Daoy (cell line): ENCODE measurements at regions not wholly inside any gene's neighbourhood (a gene's known extent, or its start where the extent isn't known, plus 50 kb on each side); places are given as distances from the start of the nearest gene placed in this dataset.
"Not testable (repeated sequence)": the region's sequence is repeated elsewhere in the genome, so short reads cannot be mapped to it uniquely, and the experiment has no call there.

Source experiments
- DNase-seq: peaks from one replicate; pipeline ENCODE4 v3.0.0-alpha.2; 2015; ENCODE audit warnings: low read depth

- no peak for DNase-seq
Observed at GRCh38 chr11:42768576-42768975, 543.2 kb upstream of the API5 start.

DNA sequence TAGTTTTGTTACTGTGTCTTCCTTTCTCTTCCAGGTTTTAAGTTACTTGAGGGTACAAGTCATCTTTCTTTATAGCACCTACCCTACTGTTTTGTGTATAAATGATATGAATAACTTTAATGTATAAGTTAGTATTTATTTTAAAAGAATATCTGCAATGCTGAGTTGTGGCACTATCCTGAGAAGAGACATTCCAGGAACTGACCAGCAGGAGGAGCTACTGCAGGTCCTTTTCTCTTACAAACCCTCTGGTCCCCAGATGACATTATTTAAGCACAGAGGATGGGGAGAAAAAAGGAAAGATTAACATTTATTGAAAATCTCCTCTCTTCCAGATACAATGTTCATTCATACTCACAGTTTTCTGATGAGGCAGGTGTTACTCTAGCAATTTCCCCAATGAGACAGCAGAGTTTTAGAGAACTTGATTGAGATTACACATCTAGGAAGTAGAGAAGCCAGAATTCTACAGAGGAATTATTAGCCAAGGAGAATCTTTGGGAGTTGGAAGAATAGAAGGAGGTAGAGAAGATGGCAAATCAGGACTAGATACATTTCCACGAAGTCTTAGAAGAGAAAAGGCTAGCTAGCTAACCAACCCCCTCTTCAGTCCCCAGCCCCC, 541.2 kb upstream of the API5 start:
- no peak for DNase-seq

GRCh38 chr11:42772886-42773285, 538.9 kb upstream of the API5 start:
- DNase-seq, result no peak

DNA sequence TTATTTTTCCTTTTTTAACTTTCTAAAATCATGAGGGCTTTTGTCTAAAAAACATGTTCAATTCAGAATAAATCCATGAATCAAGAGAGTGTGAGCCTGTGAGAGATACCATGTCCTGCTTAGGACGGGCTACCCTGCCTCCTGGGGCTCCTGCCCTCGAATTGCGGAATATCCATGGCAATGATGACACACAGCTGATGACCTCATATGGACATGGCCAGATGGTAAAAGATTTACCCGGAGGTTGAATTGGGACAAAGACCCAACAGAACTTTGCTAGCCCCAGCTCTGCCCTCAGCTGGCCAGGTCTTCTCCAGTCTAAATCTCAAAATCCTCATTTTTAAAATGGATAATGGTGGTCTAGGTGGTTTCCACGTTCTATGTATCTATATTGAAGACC, 538.1 kb upstream of the API5 start:
- no peak for DNase-seq

GRCh38 chr11:42774567-42774966, 537.2 kb upstream of the API5 start:
- no peak for DNase-seq

DNA sequence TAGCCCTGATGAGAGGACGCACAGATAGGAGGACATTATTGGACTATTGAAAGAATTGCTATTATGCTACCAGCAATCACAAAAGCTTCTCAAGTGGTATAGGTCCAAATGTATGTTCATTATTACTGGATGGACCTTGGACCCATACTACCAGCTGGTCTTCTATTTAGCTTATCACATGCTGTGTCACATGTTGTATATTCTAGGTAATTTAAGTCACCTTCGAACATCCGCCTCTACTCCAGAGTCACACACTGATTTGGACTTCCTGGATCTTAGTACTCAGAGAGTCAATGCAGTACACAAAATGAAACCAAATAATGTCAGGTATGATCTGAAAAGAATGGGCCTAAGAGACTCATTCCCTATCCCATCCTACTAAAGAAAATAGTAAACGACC, 534.0 kb upstream of the API5 start:
- DNase-seq, result no peak

- DNase-seq, result no peak
Observed at GRCh38 chr11:42778193-42778592, 533.6 kb upstream of the API5 start.

DNA sequence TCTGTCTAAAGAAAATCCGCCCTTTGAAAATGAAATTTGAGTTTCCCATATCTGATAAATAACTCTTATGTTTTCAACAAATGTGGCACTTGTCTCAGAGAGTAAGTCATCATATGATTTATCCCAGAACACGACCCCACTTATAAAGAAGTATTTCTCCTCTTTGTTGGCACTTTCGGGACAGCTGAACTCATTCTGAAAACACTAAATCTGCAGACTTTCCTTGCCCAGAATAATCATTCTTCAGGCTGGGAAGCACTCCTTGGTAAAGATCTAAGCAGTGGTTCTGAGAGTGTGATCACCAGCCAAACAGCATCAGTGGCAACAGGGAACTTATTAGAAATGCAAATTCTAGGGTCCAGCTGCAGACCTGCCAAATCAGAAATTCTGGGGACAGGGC, 532.2 kb upstream of the API5 start:
- DNase-seq, result no peak

DNA sequence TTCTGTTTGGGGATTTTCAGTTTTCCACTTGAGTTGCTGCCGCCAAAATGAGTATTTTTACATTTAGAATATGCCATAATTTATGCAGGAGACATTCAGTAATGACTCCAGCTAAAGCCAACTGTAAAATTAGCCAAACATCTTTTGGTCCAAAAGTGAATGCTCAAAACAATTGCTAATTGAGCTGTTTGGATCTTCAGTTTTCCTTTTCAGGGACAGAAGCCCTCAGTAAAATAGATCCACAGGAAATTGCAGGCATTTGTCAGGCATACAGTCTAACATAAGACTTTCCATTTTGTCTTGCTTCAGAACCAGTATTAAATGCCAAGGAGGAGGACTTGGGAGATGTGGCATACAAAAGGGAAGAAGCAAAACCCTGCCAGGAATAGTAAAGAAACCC, 524.8 kb upstream of the API5 start:
- no peak for DNase-seq

- not testable (repeated sequence) for DNase-seq
Observed at GRCh38 chr11:42795483-42795882, 516.3 kb upstream of the API5 start.

DNA sequence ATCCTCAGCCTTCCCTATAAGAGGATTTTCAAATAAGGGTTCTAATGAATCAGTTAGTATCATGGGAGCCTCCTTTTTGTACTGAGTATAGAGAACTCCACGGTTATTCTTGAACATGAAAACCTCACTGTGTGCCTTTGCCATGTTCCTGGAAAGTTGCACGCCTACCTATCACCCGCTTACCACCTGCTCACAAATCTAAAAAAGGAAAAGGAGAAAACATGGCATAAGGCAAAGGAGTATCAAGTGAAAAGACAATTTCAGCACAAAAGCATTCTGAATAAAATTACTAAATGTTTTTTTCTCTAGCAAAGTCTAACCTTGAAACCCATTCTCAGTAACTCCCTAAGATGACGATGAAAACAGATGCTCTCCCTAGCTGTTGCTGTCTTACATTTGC, 511.8 kb upstream of the API5 start:
- DNase-seq, result no peak

DNA sequence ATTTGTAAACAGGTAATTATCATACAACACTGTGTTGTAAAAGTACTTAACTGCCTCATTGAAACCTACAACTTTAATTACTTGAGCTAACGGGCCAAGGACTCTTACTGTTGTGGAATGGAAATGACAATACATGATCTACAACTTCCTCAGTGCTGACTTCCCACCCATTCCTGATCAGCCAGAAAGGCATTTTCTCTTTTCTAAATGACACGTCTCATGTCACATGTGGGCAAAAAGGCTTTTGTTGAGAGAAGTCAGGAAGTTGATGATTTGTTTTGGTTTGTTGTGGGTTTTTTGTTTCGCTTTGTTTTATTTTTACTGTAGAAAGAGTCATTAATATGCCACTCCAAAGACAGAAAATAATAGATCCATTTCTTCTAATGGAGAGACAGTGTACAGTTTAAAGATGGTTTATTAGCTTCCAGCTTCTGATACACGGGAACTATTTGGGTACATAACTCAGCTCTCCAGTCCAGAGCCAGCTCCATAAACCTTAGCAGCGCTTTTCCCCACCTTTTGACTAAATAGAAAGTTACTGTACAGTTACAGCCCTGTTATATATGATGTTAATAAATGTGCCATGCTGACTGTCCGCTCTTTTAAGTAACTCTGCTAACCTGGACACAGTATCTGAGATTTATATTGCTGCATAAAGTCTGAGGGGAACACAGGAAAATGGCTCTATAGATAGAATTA, 509.4 kb upstream of the API5 start:
- no peak for DNase-seq

- no peak for DNase-seq
Observed at GRCh38 chr11:42806191-42806590, 505.6 kb upstream of the API5 start.

GRCh38 chr11:42812361-42812760, 499.4 kb upstream of the API5 start:
- DNase-seq, result no peak

GRCh38 chr11:42812960-42813359, 498.8 kb upstream of the API5 start:
- no peak for DNase-seq

GRCh38 chr11:42816471-42816870, 495.3 kb upstream of the API5 start:
- DNase-seq, result no peak

DNA sequence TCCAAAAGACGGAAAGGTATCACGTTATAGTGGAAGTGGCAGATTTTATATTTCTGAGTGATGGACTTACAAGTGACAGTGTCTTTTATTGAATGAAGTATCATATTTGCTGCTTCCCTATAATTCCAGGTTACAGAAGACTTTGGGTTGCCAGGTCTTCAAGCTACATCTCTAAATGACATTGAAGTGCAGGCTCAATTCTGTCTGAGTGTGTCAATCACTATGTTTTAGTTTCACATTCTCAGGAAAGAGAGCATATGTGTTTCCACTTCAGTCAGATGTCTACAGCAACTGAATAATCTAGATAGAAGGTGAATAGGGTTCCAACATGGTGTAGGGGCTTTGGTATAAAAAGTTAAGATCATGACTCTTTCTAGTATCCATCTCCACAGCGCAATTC, 492.7 kb upstream of the API5 start:
- no peak for DNase-seq

DNA sequence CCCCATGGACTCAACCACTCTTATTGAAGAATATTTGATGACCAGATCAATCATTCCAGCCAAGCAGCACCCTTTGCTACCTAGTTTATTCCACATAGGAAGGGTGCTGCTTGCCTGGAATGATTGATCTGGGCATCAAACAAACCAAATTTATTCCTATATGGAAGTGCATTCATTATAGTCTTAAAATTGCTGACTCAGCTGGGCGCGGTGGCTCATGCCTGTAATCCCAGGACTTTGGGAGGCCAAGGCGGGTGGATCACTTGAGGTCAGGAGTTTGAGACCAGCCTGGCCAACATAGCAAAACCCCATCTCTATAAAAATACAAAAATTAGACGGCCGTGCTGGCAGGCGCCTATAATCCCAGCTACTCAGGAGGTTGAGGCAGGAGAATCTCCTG, 489.6 kb upstream of the API5 start:
- not testable (repeated sequence) for DNase-seq

DNA sequence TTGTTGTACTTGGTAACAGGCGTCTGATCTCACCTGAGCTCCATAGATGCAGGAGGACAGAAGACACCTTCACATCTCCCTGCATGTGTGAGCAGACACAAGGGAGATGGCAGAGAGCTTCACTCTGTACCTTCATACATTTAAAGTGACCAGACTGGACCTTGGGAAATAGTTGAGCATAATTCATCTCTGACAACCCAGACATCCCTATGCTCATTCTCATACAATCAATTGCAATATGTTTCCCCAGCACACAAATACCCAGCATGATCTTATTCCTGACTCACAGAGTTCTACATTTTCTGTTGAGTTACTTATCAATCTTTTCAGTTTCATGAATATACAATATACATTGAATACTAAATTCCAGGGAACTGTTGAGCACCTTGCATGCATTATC, 488.2 kb upstream of the API5 start:
- DNase-seq, result no peak

DNA sequence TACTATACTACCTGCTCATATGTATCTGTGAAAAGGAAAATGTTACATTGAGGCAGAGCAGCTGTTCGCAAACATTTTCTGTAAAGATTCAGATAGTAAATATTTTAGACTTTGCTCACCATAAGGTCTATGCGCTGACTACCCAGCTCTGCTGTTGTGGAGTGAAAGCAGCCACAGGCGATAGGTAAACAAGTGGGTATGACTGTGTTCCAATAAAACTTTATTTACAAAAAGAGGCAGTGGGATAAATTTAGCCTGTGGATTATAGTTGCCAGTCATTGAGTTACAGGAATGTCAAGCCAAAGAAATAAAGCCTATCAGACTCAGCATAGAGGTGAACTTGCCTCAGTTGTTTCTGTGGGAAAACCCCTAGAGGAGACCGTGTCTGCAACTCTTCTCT, 487.7 kb upstream of the API5 start:
- no peak for DNase-seq

- no peak for DNase-seq
Observed at GRCh38 chr11:42825598-42825997, 486.2 kb upstream of the API5 start.

DNA sequence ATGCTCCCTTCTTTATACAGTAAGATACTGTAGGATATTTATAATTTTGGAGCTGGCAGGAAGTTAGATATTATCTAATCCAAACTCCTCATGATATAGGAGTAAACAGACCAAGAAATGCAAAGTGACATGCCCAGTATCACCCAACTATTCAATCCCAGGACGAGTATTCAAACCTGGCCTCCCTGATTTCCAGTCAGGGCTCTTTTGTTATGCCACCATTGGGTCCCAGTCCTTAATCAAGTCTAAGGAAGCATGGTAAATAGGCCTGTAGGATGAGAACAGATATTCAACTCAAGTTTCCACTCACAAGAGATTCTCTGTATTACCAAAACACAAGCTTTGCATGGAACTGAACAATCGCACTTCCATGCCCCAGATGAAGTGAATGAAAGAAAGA, 484.0 kb upstream of the API5 start:
- DNase-seq, result no peak

DNA sequence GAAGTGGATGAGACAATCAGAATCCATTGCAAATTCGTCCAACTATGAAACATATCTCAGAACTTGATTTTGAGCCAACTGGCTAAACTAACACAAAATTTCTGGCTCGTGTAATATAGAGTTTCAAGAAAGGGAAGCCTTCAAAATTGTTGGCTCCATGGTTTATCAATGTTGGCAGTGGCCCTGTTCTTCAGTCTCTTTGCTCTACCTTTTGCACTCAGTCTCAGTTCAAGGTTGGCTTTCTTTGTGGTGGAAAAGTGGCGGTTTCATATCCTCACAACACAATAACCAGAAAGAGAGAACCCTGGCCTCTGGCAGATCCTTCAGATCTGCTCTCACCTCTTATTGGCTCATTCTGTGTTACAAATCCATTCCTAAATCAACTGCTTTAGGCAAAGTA, 473.8 kb upstream of the API5 start:
- no peak for DNase-seq
